Activated T-cell treated with anti-CD3 and anti-CD28 coated beads for 4 hours (primary cell): ENCODE measurements at regions not wholly inside any gene's neighbourhood (a gene's known extent, or its start where the extent isn't known, plus 50 kb on each side); places are given as distances from the start of the nearest gene placed in this dataset.

Source experiments
- DNase-seq: peaks from one replicate; pipeline ENCODE4 v3.0.0-alpha.2; 2020

DNA sequence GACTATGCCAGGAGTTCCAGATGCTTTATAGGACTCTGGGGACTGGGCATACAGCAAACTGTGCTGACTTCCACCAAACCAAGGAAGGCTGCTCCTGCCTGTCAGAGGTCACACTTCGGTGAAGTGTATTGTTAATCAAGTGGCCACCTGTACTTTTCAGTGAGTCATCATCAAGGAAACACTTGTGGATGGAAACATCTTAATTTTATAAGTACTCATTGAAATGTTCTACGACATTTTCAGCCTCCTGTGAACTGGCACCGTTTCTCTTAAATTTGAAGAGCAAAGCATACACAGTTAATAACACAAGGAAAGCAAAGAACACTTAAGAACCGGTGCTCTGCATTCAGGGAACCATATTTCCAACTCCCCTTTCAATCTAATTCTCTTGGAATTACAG, 801.7 kb upstream of the DPPA4 start:
- no peak for DNase-seq

DNA sequence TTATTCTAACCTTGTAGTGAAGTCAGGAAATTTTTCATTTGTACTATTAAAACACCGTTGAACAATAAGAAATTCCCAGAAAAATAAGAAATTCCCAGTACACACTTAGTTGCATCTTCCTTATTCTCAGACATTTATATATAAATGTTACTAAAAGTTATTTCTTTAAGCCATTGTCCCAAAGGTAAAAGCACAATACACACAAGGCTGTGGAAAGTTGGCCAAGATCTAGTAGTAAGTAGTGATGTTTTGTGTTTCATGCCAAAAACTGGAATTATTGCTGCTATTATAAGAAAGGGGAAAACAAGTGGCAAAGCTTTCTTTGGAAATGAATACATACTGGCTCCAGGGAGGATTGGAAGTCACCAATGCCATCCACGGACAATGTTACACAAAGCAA, 802.5 kb upstream of the DPPA4 start:
- no peak for DNase-seq

GRCh38 chr3:110149763-110150162, 812.4 kb upstream of the DPPA4 start:
- no peak for DNase-seq

DNA sequence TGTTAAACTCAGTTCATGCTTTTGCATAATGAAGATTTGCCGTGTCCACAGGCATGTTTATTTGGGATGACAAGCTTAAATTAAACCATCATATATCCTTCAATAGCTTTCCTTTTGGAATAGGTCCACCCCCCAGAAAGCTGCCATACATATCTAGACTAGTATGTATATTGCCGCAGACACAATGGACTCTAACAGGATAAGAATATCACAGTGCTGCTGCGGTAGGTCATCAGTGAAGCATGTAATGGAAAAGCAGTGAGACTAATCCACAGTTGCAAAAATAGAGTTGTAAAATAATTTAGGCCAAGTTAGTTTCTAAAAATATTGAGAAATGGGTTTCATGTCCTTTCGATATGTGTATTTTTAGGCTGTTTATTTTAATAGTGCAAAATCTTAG, 819.9 kb upstream of the DPPA4 start:
- DNase-seq, result no peak

DNA sequence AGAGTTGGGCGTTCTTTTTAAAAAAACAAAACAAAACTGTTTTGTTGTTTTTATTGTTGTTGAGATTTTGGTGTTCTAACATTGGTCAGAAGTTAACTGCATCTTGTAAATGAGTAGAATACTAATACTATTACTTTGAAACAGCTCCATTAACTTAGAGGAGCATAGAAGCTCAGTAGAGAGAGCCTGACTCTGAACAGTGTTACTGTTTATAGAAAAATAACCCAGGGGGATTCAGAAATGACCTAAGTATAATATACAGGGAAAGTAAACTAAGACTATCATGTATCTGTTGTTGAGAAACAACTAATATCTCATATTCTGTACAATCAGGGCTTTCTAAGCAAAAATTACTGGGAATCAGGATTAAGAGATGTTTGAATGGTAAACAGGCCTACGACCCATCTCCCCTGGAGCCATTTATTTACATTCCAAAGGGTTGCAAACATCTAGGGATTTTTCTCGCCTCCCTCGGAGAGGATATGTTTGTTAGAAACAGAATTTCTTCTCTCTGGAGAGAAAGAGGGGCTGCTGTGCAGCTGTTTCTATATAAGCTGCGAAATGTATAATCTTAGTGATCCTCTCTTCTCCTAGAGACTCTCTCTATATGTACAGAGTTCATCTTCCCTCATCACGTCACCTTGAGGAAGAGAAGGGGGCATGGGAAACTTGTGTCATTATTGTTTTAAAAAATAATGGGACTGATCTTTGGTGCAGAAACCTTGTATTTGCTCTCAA, 827.5 kb upstream of the DPPA4 start:
- DNase-seq, result no peak

DNA sequence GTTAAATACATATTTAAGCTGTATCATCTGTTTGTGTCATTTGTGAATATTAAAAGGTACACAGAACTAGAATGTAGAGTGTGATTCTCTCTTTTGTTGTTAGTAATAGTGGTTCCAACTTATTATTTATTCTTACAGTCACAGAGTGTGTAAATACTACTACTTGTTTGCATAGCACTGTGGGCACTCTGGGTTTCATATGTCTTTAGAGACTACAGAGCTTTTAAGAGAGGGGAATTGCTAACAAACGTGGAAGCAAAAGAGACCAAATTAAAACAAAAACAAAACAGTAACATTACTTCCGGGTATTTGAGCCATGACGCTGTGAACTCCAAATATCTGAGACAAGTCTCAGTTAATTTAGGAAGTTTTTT, 828.0 kb upstream of the DPPA4 start:
- no peak for DNase-seq

DNA sequence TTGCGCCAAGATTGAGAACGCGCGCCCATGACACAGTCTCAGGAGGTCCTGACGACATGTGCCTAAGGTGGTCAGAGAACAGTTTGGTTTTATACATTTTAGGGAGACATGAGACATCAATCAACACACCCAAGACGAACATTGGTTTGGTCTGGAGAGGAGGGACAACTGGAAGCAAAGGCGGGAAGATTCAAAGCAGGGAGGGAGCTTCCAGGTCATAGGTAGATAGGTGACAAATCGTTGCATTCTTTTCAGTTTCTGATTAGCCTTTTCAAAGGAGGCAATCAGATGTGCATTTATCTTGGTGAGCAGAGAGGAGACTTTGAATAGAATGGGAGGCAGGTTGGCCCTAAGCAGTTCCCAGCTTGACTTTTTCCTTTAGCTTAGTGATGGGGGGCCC, 828.4 kb upstream of the DPPA4 start:
- no peak for DNase-seq

DNA sequence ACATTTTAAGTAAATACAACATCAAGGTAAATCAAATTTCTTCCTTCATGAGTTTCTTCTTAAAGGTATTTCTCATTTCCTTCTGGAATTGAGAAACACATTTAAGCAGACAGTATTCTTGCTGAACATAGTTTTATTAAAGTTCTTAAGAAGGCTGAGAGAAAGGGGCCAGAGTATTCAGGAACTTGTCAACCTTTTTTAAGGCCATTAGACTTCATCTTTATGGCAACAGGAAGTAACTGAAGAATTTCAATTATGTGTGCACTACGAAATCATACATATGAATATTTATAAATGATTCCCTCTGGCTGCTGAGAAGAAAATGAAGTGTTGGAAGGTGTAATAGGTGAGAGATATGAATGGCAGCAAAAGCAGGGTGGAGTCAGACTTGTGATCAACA, 829.4 kb upstream of the DPPA4 start:
- DNase-seq, result no peak

DNA sequence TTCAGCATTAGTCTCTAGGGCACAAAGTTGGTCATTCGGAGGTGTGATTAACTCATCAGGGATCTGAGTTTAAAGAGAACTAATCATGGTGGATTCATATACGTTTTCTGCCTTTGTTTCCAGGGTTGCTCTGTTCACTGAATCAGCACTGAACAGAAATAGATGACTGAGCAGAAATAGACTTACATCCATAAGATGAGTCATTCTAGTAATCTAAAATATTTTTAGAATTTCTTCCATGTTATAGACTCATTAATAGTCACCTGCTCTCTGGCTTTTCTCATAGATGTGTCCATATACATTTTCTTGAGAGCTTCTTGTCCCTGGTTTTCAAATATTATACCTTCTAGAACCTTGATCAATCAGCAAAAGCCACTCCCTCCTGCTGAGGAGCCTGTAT, 837.6 kb upstream of the DPPA4 start:
- DNase-seq, result no peak

DNA sequence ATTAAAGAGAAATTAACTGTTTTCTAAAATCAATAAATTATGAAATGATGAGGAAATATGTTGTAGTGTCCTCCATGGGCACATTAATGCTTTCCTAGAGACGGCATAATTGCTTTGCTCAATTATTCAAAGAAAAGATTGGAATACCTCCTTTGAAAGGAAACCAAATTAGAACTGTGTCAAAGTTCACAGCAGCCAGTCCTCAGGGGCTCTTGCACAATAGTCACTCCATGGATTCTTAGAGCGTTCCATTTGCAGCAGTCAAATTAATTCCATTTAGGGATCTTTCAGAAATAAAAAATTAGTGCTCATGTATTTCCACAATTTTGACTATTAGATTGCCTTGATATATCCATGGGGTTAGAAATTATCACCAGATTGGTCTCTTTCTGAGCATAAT, 841.6 kb upstream of the DPPA4 start:
- no peak for DNase-seq

DNA sequence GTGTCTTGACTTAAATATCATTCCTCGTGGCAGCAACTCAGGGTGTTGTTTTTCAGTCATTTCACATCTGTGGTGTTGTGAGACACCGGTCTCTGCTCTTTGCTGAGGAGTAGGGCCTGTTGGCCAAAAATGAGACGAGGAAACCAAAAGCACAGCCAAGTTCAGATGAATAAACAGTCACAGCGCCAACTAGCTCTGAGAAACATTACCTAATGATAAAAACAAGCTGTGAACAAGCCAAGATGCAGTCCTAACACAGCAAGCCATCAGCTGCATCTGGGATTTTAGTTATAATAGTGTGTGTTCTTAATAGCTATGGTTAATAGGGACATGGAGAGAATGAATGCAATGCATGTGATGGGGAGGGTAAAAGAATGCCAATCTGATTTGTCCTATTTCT, 843.4 kb upstream of the DPPA4 start:
- DNase-seq, result no peak

- DNase-seq, result no peak
Measured at GRCh38 chr3:110181226-110181625, 843.9 kb upstream of the DPPA4 start.

- no peak for DNase-seq
Measured at GRCh38 chr3:110184536-110184935, 847.2 kb upstream of the DPPA4 start.

DNA sequence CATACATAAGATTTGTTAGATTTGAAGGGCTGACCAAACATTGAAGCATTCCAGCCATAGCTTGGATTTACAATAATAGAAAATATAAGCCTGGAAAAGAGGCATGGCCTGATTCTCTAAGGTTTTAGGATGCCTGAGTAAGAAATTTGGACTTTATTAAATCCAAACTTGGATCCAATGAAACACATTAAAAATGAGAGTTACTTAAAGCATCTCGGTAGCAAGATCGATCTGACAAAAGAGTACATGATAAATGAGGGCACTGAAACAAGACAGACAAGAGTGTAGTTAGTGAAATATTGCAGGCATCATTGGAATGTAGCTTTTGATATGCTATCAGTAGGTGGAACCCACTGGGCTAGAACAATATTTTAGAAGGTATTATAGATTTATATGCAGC, 855.7 kb upstream of the DPPA4 start:
- DNase-seq, result no peak

DNA sequence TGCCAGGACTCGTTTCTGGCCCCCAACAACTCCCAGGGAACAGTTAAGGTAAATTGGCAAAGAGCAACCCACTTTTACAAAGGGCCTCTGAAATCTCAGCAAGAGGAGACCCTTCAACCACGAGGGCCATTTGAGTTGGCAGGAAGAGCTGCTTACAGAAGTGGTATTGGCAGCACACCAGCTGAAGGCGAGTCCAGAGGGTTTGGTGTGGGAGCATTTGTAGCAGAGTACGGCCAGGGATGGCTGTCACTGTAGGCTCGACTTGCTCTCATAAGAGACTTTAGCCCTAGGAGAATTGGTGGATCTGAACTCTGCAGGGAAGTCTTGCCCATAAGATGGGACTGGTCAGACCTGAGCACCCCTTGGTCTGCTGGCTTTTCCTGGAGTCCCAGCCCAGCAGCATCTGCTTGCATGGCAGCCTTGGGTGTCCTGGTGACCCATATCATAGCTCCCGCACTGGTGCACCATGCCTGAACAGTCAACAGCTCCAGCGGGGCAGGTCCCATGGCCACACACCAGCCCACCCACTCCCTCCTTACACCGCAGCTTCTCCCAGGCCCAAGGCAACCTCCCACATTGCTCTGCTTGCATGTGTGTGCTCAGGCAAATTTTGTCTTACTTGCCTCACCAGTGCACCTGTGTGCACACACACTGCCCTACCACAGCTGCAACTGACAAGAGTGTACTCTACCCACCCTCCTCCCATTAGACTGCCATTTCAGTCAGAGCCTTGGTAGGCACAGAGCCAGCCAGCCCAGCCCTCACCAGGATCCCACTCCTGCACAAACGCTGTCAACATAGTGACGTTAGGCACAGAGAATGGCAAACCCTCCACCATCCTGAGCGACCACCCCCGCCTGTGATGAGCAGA, 861.6 kb upstream of the DPPA4 start:
- DNase-seq, result no peak

- no peak for DNase-seq
Measured at GRCh38 chr3:110199588-110199943, 862.2 kb upstream of the DPPA4 start.

DNA sequence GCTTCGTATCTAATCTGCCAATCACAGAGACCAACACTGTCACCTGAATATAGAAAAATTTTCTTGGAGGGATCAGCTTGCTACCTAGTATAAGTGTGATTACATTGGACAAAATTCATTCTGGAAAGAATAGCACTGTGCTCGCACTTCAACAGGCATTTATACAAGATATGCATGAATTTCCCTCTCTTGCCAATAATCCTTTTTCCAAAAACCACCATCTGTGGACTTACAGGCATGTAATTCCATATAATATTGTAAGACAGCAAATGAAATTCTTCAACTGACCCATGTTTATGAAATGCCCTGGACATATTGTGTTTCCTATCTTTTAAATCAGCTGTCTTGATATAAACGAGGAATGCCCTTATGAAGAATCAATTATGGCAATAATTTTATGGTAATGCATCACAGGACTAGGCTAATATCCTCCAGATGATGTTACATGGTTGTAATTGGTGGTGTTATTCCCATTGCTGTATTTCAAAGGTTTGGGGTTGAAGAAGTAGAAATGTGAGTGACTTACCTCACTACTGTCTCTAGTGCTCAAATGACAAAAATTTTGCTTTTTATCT, 861.4 kb upstream of the NECTIN3 start:
- DNase-seq, result no peak

DNA sequence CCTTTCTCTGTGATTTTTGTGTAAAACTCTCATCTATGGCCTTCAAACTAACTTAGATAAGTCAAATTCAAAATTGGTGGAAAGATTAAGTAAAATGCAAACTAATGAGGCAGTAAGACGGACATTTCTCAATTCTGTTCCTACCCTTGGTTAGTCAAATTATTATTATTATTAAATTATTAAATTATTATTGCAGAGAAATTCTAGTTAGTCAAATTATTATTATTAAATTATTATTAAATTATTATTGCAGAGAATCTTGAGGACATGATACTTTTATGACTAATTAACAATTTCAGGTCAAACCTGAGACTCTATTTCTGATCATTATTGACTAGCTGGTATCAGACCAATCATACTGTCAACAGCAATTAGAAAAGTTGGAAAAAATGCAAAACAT, 845.0 kb upstream of the NECTIN3 start:
- DNase-seq, result no peak

- no peak for DNase-seq
Measured at GRCh38 chr3:110227991-110228390, 843.6 kb upstream of the NECTIN3 start.

DNA sequence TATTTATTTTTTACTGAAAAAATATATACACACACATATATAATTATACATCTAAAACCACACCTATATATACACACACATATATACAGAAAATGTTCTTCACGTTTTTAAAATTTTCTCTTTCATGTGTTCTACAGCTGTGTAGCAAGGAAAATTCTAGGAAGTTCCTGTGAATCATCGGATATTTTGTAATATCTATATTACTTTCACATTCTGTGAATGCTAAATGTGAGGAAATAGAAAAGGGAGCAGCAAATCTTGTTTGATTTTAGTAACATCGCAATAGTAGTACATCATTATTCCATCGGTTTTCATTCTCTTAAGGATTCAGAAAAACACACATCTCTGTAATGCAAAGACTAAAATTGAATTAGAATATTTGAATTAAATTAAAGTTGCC, 836.8 kb upstream of the NECTIN3 start:
- DNase-seq, result no peak

DNA sequence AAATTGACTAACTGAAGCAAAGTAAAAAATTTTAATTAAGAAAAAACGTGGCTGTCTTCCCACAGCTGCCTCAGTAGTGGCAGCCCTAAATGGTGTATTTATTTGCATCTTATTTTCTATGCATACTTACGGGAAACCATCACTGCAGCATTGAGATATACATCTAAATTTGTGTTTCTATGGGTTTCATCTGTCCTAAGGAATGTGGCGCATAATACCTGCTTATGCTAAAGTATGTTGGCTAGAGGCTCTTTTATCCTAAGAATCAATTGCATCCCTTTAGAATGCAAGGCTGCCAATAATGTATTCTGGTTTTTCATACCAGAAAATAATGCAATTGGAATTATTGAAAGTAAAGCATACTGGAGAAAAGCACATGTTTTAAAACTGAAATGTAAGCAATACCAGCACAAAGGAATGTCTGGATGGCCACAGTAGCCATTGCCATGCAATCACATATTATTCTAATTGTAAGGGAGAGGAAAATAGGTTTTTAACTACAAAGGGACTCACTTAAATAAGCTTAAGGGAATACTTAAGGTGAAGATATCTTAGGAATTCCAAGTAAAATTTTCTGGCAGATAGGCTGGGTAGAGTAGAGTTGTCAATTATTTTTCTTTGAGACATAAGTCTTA, 834.5 kb upstream of the NECTIN3 start:
- DNase-seq, result no peak

GRCh38 chr3:110243081-110243480, 828.5 kb upstream of the NECTIN3 start:
- no peak for DNase-seq

- DNase-seq, result no peak
Measured at GRCh38 chr3:110246796-110247376, 824.7 kb upstream of the NECTIN3 start.
